ENCODE measurements at regions not wholly inside any gene's neighbourhood (a gene's known extent, or its start where the extent isn't known, plus 50 kb on each side); places are given as distances from the start of the nearest gene placed in this dataset.

DNA sequence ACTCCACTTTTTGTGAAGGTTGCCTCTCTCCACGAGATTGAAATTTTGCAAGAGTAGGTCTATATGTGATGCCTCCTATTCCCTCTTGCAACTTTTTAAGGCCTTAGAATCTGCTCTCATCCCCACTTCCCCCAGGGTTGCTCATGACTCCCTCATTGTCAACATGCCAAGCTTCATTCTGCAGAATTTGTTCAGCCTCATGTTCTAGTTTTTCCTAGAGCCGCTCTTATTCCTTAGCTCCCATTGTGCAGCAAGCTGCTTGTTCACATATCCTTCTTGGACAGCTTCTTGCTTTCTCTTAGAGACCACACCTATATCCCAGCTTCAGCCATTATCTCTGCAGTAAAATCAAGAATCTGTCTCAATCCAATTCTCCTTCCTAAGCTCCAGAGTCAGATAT is 82.4 kb downstream of the CNGA2 start:
- TF ChIP-seq, protein P1, sequence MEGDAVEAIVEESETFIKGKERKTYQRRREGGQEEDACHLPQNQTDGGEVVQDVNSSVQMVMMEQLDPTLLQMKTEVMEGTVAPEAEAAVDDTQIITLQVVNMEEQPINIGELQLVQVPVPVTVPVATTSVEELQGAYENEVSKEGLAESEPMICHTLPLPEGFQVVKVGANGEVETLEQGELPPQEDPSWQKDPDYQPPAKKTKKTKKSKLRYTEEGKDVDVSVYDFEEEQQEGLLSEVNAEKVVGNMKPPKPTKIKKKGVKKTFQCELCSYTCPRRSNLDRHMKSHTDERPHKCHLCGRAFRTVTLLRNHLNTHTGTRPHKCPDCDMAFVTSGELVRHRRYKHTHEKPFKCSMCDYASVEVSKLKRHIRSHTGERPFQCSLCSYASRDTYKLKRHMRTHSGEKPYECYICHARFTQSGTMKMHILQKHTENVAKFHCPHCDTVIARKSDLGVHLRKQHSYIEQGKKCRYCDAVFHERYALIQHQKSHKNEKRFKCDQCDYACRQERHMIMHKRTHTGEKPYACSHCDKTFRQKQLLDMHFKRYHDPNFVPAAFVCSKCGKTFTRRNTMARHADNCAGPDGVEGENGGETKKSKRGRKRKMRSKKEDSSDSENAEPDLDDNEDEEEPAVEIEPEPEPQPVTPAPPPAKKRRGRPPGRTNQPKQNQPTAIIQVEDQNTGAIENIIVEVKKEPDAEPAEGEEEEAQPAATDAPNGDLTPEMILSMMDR (IDR thresholded peaks at IDR 0.05; ENCODE audit: insufficient read depth, low read depth, low read length), result no peak
- TF ChIP-seq EZH2 (IDR thresholded peaks at IDR 0.05; ENCODE audit: insufficient read depth, low read length), result no peak

Measured in astrocyte (in vitro differentiated cells and primary cell).